ENCODE measurements at regions not wholly inside any gene's neighbourhood (a gene's known extent, or its start where the extent isn't known, plus 50 kb on each side); places are given as distances from the start of the nearest gene placed in this dataset.
A peak's percentile ranks its signal among the peaks of the same experiment; 100 is the strongest.
"Not testable (repeated sequence)": the region's sequence is repeated elsewhere in the genome, so short reads cannot be mapped to it uniquely, and the experiment has no call there.

DNA sequence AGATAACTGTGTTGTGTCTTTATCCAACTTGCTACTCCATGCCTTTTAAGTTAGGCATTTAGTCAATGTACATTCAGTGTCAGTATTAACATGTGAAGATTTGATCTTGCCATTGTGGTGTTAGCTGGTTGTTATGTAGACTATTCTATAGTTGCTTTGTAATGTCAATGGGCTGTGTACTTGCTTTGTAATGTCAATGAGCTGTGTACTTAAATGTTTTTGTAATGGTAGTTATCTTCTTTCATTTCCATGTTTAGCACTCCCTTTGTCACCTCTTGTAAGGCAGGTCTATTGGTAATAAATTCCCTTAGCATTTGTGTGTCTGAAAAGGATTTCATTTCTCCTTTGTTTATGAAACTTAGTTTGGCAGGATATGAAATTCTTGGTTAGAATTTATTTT is 53.4 kb downstream of the MC4R start:
- DNase-seq (ENCODE audit: low read depth in 2 of 2), result no peak

DNA sequence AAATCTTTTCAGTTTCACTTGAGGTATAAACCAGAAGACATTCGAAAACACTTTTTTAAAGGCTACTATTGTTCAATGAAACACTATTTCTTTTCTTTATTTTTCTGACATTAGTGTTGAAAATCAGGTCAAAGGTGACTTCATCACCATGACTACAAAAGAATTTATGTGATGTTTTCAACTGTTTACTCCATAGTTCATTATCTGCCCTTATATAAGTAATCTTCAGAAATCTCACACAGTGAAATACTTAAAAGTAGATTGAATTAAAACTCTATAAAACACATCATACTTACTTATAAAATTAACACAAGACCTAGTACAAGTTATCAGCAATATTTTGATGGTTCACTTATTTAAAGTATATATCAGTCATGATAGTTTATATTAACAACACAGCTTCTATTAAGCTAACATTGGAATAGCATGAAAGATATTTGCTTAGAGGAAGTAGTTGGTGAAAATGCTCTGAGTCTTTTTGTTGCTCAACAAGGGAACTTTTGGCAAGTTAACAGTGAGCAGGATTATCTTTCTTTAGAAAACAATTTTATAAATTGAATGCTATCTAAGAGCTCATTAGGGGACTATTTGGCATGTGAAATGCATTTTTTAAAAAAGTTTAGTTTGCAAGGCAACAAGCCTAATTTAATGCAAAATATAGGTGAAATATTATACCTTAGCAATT is 60.8 kb downstream of the MC4R start:
- no peak for DNase-seq (ENCODE audit: low read depth in 2 of 2)

DNA sequence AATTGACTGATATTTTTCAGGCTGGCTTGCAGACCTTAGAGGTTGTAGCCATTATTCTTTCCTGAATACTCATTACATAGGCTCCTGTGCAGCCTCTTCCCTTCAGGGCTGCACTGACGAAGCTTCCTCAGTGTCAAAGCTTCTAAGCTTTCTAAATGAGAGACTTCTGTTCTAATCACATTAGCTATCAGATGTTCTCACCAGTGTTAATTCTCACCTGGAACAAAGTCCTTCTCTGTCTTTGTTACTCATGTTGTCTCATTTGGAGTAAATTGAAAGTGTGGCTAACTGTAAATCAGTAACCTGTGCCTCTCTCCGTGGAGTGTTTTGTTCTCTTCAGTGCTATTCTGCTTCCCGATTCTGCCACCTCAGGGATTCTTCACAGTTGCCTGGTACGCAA is 76.9 kb downstream of the MC4R start:
- DNase-seq (ENCODE audit: low read depth in 2 of 2), result no peak

- no peak for DNase-seq (ENCODE audit: low read depth in 2 of 2)
Observed at GRCh38 chr18:60292186-60292585, 80.4 kb downstream of the MC4R start.

DNA sequence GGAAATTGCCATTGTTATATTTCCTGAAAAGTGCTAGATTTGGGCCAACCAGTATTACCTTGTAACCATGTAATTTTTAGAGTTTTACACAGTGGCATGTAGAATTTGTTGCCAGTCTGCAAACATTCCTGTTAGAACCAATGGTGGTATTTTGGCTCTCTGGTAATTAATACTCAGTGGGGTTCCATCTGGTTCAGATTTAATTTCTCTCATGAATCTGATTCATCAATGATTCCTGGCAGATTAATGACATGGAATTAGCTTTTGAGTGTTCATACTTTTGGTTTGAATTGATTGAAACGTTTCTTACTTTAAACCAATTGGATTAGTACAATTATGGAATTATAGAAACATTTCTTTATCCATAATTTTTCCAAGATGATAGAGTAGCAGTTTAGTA is 93.2 kb downstream of the MC4R start:
- peak; percentile 17 to 18 for DNase-seq (ENCODE audit: low read depth in 2 of 2)

GRCh38 chr18:60277855-60278480 is 94.6 kb downstream of the MC4R start:
- DNase-seq (ENCODE audit: low read depth in 2 of 2), result peak; percentile 69 to 76

DNA sequence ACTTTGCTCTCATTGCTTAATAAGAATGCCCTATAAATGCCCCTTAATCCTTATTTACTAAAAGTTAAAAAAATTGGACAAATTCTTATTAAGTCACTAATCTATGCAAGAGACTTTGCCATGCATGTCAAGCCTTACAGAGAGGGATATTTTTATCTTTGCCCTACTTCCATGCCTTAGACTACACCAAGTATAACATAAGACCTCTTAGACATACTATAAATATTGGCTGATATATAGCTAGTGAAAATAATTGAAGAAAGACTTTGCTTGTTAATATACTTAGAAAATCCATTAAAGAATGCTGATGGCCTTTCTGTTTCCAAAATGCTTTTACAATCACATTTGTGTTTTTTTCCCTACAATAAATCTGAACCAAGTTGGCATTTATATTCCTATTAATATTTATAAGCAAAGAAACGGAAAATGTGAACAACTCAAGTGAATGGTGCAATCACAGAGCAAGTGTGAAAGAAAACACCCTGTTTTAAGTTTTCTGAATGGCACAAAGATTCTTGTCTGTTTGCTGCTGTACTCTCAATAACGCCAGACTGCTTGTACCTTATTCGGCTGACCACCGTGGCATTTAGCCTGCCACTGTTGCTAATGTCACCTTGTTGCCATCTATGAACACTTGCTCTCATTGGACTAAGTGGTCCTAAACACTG is 105.0 kb downstream of the MC4R start:
- no peak for DNase-seq (ENCODE audit: low read depth in 2 of 2)

- DNase-seq (ENCODE audit: low read depth in 2 of 2), result no peak
Observed at GRCh38 chr18:60266558-60266957, 106.0 kb downstream of the MC4R start.

DNA sequence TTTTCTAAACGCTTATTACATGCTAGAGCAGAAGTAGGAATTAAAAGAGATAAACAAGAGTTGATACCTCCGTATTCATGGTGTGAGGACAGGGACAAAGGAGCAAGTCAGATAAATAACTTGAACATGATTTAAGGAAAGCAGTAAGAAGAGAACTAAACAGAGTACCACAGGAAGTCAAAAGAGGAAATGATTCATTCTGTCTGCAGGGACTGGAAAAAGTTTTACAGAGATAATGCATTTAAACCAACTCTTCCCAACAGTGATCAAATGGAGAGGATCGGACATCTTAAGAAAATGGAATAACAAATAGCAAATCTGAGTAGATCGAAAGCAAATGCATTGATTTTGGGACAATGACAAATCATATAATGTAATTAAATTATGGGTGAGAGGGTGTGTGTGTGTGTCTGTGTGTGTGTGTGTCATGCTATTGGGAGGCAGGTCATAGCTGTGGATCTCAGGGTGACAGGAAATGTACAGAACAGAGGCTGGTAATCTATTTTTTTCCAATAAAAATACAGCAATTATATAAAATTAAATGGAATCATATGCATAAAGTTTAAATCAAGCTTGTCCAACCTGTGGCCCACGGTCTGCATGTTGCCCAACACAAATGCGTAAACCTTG is 113.4 kb downstream of the MC4R start:
- no peak for DNase-seq (ENCODE audit: low read depth in 2 of 2)

GRCh38 chr18:60249388-60249787 is 123.2 kb downstream of the MC4R start:
- DNase-seq (ENCODE audit: low read depth in 2 of 2), result no peak

GRCh38 chr18:60248336-60249330 is 123.9 kb downstream of the MC4R start:
- no peak for DNase-seq (ENCODE audit: low read depth in 2 of 2)

GRCh38 chr18:60247103-60247502 is 125.5 kb downstream of the MC4R start:
- DNase-seq (ENCODE audit: low read depth in 2 of 2), result no peak

GRCh38 chr18:60246606-60247005 is 126.0 kb downstream of the MC4R start:
- DNase-seq (ENCODE audit: low read depth in 2 of 2), result no peak

DNA sequence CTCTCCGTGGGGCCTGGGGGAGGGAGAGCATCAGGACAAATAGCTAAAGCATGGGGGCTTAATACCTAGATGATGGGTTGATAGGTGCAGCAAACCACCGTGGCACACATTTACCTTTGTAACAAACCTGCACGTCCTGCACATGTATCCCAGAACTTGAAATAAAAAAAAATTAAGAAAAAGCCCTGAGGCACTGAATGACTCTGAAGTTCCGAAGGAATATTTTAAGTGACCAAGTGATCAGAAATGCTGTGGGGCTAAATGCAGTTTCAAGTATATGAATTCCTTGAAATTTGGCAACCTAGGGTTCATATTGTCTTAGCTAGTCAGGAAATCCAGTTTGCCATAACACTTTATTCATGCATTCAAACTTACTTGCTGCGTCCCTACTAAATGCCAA is 127.5 kb downstream of the MC4R start:
- DNase-seq (ENCODE audit: low read depth in 2 of 2), result no peak

GRCh38 chr18:60239024-60239710 is 133.4 kb downstream of the MC4R start:
- DNase-seq (ENCODE audit: low read depth in 2 of 2), result not testable (repeated sequence)

DNA sequence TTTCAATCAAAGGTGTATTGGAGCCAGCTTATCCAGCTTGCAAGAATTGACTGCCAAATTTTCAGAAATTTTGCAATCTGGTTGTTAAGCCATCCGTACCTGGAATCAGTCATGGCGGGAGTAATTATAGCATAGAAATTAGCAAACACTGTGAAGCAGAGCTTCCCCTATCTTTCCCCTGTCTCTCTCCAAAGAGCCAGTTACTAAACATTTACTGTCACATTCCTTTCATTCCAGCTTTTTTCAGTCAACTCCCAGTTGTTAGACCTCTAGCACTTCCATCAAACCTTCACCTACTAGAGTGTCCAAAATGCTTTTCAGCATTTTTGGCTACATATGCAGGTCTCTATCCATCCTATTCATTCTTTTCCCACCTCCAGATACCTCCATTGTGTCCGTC is 137.4 kb downstream of the MC4R start:
- DNase-seq (ENCODE audit: low read depth in 2 of 2), result no peak

DNA sequence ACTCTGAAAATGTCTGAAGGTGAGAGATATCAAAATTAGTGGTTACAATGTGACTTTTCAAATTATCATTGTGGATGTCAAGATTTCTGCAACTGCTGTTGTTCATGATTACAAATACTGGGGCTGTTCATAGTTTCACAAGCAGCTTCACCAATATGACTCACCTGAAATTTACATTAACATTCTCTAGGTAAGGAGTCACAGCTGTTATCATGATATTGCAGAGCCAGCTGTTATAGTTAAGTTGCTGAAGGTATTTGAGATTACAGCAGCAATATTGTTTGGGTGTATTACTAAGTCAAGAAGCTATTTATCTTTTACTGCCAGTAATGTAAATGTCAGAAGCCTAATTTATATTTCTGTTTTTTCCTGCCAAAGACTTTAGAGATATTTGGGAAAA is 140.0 kb downstream of the MC4R start:
- peak in 1 of 2 experiments; percentile 4 for DNase-seq (ENCODE audit: low read depth in 2 of 2)

- DNase-seq (ENCODE audit: low read depth in 2 of 2), result no peak
Observed at GRCh38 chr18:60228609-60229595, 143.7 kb downstream of the MC4R start.

GRCh38 chr18:60215432-60215831 is 157.1 kb downstream of the MC4R start:
- no peak for DNase-seq (ENCODE audit: low read depth in 2 of 2)

GRCh38 chr18:60209042-60209441 is 163.5 kb downstream of the MC4R start:
- DNase-seq (ENCODE audit: low read depth in 2 of 2), result no peak

All from fibroblast of skin of left biceps (primary cell).